Activated T-cell treated with anti-CD3 and anti-CD28 coated beads, Interleukin-2, amount 50 U/mL, for 72 hours (primary cell): ENCODE measurements at regions not wholly inside any gene's neighbourhood (a gene's known extent, or its start where the extent isn't known, plus 50 kb on each side); places are given as distances from the start of the nearest gene placed in this dataset.

Experiments
- ATAC-seq, 2 donors: fragments of 150-1000 bp; cut with Tn5 transposase; replicated peaks in 1 of 2; 2 replicates each; pipeline ENCODE4 v1.10.0; 2021; ENCODE audit warnings: moderate library complexity in 2 of 2, mild to moderate bottlenecking in 1 of 2
- DNase-seq, 2 donors: peaks; one replicate each; pipeline ENCODE4 v3.0.0; 2021 to 2022; ENCODE audit warnings: mixed read lengths in 1 of 2
- H3K27ac Mint-ChIP-seq: one replicate; pipeline ENCODE4 v1.8.0; 2022; ENCODE audit warnings: mild to moderate bottlenecking, moderate library complexity, mixed read lengths
- H3K27me3 Mint-ChIP-seq: one replicate; pipeline ENCODE4 v1.8.0; 2022; ENCODE audit warnings: low read depth, mixed read lengths
- H3K36me3 Mint-ChIP-seq, 2 donors: one replicate each; pipeline ENCODE4 v1.8.0; 2022; ENCODE audit warnings: mixed read lengths in 2 of 2, mild to moderate bottlenecking in 1 of 2; ENCODE audit not compliant: insufficient read depth in 2 of 2
- H3K4me1 Mint-ChIP-seq: one replicate; pipeline ENCODE4 v1.8.0; 2022; ENCODE audit warnings: low read depth, mixed read lengths
- H3K4me3 Mint-ChIP-seq, 2 donors: one replicate each; pipeline ENCODE4 v1.8.0; 2022; ENCODE audit warnings: mild to moderate bottlenecking in 2 of 2, mixed read lengths in 2 of 2, moderate library complexity in 2 of 2
- H3K9me3 Mint-ChIP-seq, 2 donors: one replicate each; pipeline ENCODE4 v1.8.0; 2022; ENCODE audit warnings: mixed read lengths in 2 of 2

GRCh38 chr9:27991221-27991620 is 417.9 kb upstream of the C9orf72 start:
- H3K36me3 Mint-ChIP-seq = no peaks in the 10 kb centered on the region
- no peak for DNase-seq
- H3K9me3 Mint-ChIP-seq = peaks cover 3 to 6% of the 10 kb centered on the region in 2 donors
- ATAC-seq = no peak
- H3K27me3 Mint-ChIP-seq = no peaks in the 10 kb centered on the region
- no peak overlapping the region for H3K4me3 Mint-ChIP-seq
- H3K27ac Mint-ChIP-seq = no peak overlapping the region
- no peaks in the 10 kb centered on the region for H3K4me1 Mint-ChIP-seq

GRCh38 chr9:28001096-28001495 is 427.8 kb upstream of the C9orf72 start:
- Mint-ChIP-seq H3K36me3 (no peaks in the 10 kb centered on the region), H3K27me3 (no peaks in the 10 kb centered on the region), H3K4me1 (no peaks in the 10 kb centered on the region), H3K4me3 (no peak overlapping the region), H3K27ac (no peak overlapping the region), H3K9me3 (peaks cover 0 to 1% of the 10 kb centered on the region in 2 donors)
- DNase-seq (no peak), ATAC-seq (no peak)

- ATAC-seq = no peak
- H3K36me3 Mint-ChIP-seq = no peaks in the 10 kb centered on the region
- no peaks in the 10 kb centered on the region for H3K27me3 Mint-ChIP-seq
- no peaks in the 10 kb centered on the region for H3K9me3 Mint-ChIP-seq
- no peaks in the 10 kb centered on the region for H3K4me1 Mint-ChIP-seq
- no peak overlapping the region for H3K4me3 Mint-ChIP-seq
- no peak overlapping the region for H3K27ac Mint-ChIP-seq
- no peak for DNase-seq
These were observed 431.6 kb upstream of the C9orf72 start for GRCh38 chr9:28004900-28005299.

- H3K4me3 Mint-ChIP-seq = no peak overlapping the region
- no peaks in the 10 kb centered on the region for H3K4me1 Mint-ChIP-seq
- H3K9me3 Mint-ChIP-seq = no peaks in the 10 kb centered on the region
- H3K27me3 Mint-ChIP-seq = no peaks in the 10 kb centered on the region
- no peaks in the 10 kb centered on the region for H3K36me3 Mint-ChIP-seq
- no peak overlapping the region for H3K27ac Mint-ChIP-seq
- ATAC-seq (no peak), DNase-seq (no peak)
These were observed 432.5 kb upstream of the C9orf72 start for GRCh38 chr9:28005779-28006178.

GRCh38 chr9:28007097-28007817 is 434.0 kb upstream of the C9orf72 start:
- peaks cover 0 to 1% of the 10 kb centered on the region in 2 donors for H3K9me3 Mint-ChIP-seq
- no peaks in the 10 kb centered on the region for H3K4me1 Mint-ChIP-seq
- H3K27ac Mint-ChIP-seq = no peak overlapping the region
- DNase-seq = no peak
- no peaks in the 10 kb centered on the region for H3K27me3 Mint-ChIP-seq
- ATAC-seq = no peak
- no peak overlapping the region for H3K4me3 Mint-ChIP-seq
- no peaks in the 10 kb centered on the region for H3K36me3 Mint-ChIP-seq

GRCh38 chr9:28014212-28014611 is 440.9 kb upstream of the C9orf72 start:
- Mint-ChIP-seq H3K9me3 (peaks cover 0 to 4% of the 10 kb centered on the region in 2 donors), H3K4me1 (no peaks in the 10 kb centered on the region), H3K27me3 (no peaks in the 10 kb centered on the region), H3K4me3 (no peak overlapping the region), H3K36me3 (no peaks in the 10 kb centered on the region), H3K27ac (no peak overlapping the region)
- DNase-seq = no peak
- no peak for ATAC-seq

- H3K9me3 Mint-ChIP-seq = peaks cover 1 to 3% of the 10 kb centered on the region in 2 donors
- no peaks in the 10 kb centered on the region for H3K27me3 Mint-ChIP-seq
- no peaks in the 10 kb centered on the region for H3K4me1 Mint-ChIP-seq
- ATAC-seq (no peak), DNase-seq (no peak)
- H3K36me3 Mint-ChIP-seq = no peaks in the 10 kb centered on the region
- H3K4me3 Mint-ChIP-seq = no peak overlapping the region
- no peak overlapping the region for H3K27ac Mint-ChIP-seq
These were observed 451.4 kb upstream of the C9orf72 start for GRCh38 chr9:28024676-28025075.

GRCh38 chr9:28025186-28025585 is 451.9 kb upstream of the C9orf72 start:
- ATAC-seq = no peak
- DNase-seq = no peak
- Mint-ChIP-seq H3K4me3 (no peak overlapping the region), H3K27me3 (no peaks in the 10 kb centered on the region), H3K9me3 (peaks cover 1 to 3% of the 10 kb centered on the region in 2 donors), H3K27ac (no peak overlapping the region), H3K4me1 (no peaks in the 10 kb centered on the region), H3K36me3 (no peaks in the 10 kb centered on the region)

- no peaks in the 10 kb centered on the region for H3K4me1 Mint-ChIP-seq
- peaks cover under 1 to 2% of the 10 kb centered on the region in 2 donors for H3K9me3 Mint-ChIP-seq
- ATAC-seq (no peak), DNase-seq (no peak)
- H3K27ac Mint-ChIP-seq = no peak overlapping the region
- H3K4me3 Mint-ChIP-seq = no peak overlapping the region
- H3K36me3 Mint-ChIP-seq = no peaks in the 10 kb centered on the region
- H3K27me3 Mint-ChIP-seq = no peaks in the 10 kb centered on the region
These were observed 458.4 kb upstream of the C9orf72 start for GRCh38 chr9:28031521-28032267.

GRCh38 chr9:28032268-28032590 is 458.9 kb upstream of the C9orf72 start:
- no peak for ATAC-seq
- Mint-ChIP-seq H3K27ac (no peak overlapping the region), H3K4me1 (no peaks in the 10 kb centered on the region), H3K27me3 (no peaks in the 10 kb centered on the region), H3K4me3 (no peak overlapping the region), H3K9me3 (peaks cover 0 to 1% of the 10 kb centered on the region in 2 donors), H3K36me3 (no peaks in the 10 kb centered on the region)
- DNase-seq = no peak

- H3K27ac Mint-ChIP-seq = no peak overlapping the region
- no peak overlapping the region for H3K4me3 Mint-ChIP-seq
- H3K4me1 Mint-ChIP-seq = no peaks in the 10 kb centered on the region
- H3K9me3 Mint-ChIP-seq = peaks cover 0 to 4% of the 10 kb centered on the region in 2 donors
- ATAC-seq (no peak), DNase-seq (no peak)
- no peaks in the 10 kb centered on the region for H3K36me3 Mint-ChIP-seq
- no peaks in the 10 kb centered on the region for H3K27me3 Mint-ChIP-seq
These were observed 461.0 kb upstream of the C9orf72 start for GRCh38 chr9:28034242-28034641.

GRCh38 chr9:28037968-28038367 is 464.7 kb upstream of the C9orf72 start:
- Mint-ChIP-seq H3K36me3 (no peaks in the 10 kb centered on the region), H3K9me3 (peaks cover 0 to 4% of the 10 kb centered on the region in 2 donors), H3K27ac (no peak overlapping the region), H3K4me3 (no peak overlapping the region), H3K27me3 (no peaks in the 10 kb centered on the region), H3K4me1 (no peaks in the 10 kb centered on the region)
- ATAC-seq = no peak
- DNase-seq = no peak

- H3K27ac Mint-ChIP-seq = no peak overlapping the region
- no peak overlapping the region for H3K4me3 Mint-ChIP-seq
- H3K27me3 Mint-ChIP-seq = no peaks in the 10 kb centered on the region
- H3K9me3 Mint-ChIP-seq = peaks cover 0 to 5% of the 10 kb centered on the region in 2 donors
- H3K36me3 Mint-ChIP-seq = no peaks in the 10 kb centered on the region
- no peaks in the 10 kb centered on the region for H3K4me1 Mint-ChIP-seq
- DNase-seq = no peak
- no peak for ATAC-seq
These were observed 471.8 kb upstream of the C9orf72 start for GRCh38 chr9:28045051-28045450.

GRCh38 chr9:28050046-28050445 is 476.8 kb upstream of the C9orf72 start:
- no peaks in the 10 kb centered on the region for H3K36me3 Mint-ChIP-seq
- DNase-seq = no peak
- H3K27ac Mint-ChIP-seq = no peak overlapping the region
- H3K9me3 Mint-ChIP-seq = peaks cover 0 to 5% of the 10 kb centered on the region in 2 donors
- no peak overlapping the region for H3K4me3 Mint-ChIP-seq
- ATAC-seq = no peak
- H3K4me1 Mint-ChIP-seq = no peaks in the 10 kb centered on the region
- H3K27me3 Mint-ChIP-seq = no peaks in the 10 kb centered on the region
